ENCODE measurements at regions not wholly inside any gene's neighbourhood (a gene's known extent, or its start where the extent isn't known, plus 50 kb on each side); places are given as distances from the start of the nearest gene placed in this dataset.

GRCh38 chr7:88095-88926, 104.1 kb upstream of the FAM20C start:
- no peaks in the 10 kb centered on the region for H3K27me3 ChIP-seq (ENCODE audit: insufficient read depth, low read length)
- ChIA-PET CTCF (ENCODE audit: partially characterized antibody) (no interaction called here), POLR2A (ENCODE audit: partially characterized antibody) (no interaction called here)
- no peak for DNase-seq
- H3K9me3 ChIP-seq (ENCODE audit: control insufficient read depth in 1 of 2, low read length in 2 of 2): no peaks in the 10 kb centered on the region
- peaks cover 4 to 8% (median 5%) of the 10 kb centered on the region in 4 donors for H3K4me1 Mint-ChIP-seq
- no peak overlapping the region for H3K27ac ChIP-seq (ENCODE audit: low read depth, low read length)
- H3K9me3 Mint-ChIP-seq: no peaks in the 10 kb centered on the region
- peaks cover 5% of the 10 kb centered on the region in 2 donors for H3K27me3 Mint-ChIP-seq
- H3K4me3 ChIP-seq (ENCODE audit: low read length in 2 of 2): no peak overlapping the region
- no peak overlapping the region for H3K4me3 Mint-ChIP-seq
- no peaks in the 10 kb centered on the region for H3K36me3 ChIP-seq (ENCODE audit: insufficient read depth, low read length)
- peak overlapping the region in 1 of 7 donors; percentile 27 for H3K27ac Mint-ChIP-seq
- intact Hi-C loops (cut with micrococcal nuclease): no loop called here
- no peaks in the 10 kb centered on the region for H3K4me1 ChIP-seq (ENCODE audit: insufficient read depth, low read length)
- H3K36me3 Mint-ChIP-seq: no peaks in the 10 kb centered on the region

- Histone ChIP-seq H3K27me3 (ENCODE audit: insufficient read depth, low read length) (no peaks in the 10 kb centered on the region), H3K9me3 (ENCODE audit: control insufficient read depth in 1 of 2, low read length in 2 of 2) (no peaks in the 10 kb centered on the region), H3K4me3 (ENCODE audit: low read length in 2 of 2) (no peak overlapping the region), H3K36me3 (ENCODE audit: insufficient read depth, low read length) (no peaks in the 10 kb centered on the region), H3K27ac (ENCODE audit: low read depth, low read length) (no peak overlapping the region), H3K4me1 (ENCODE audit: insufficient read depth, low read length) (no peaks in the 10 kb centered on the region)
- Mint-ChIP-seq H3K36me3 (no peaks in the 10 kb centered on the region), H3K4me3 (no peak overlapping the region), H3K27ac (peak overlapping the region in 2 of 7 donors; percentile 27 to 42), H3K27me3 (peaks cover 5 to 6% of the 10 kb centered on the region in 2 donors), H3K4me1 (peaks cover 4 to 8% (median 5%) of the 10 kb centered on the region in 4 donors), H3K9me3 (no peaks in the 10 kb centered on the region)
- intact Hi-C loops (cut with micrococcal nuclease): no loop called here
- ChIA-PET CTCF (ENCODE audit: partially characterized antibody) (no interaction called here), POLR2A (ENCODE audit: partially characterized antibody) (no interaction called here)
- no peak for DNase-seq
Observed at GRCh38 chr7:88927-89231, 103.5 kb upstream of the FAM20C start.

GRCh38 chr7:89232-90019, 102.9 kb upstream of the FAM20C start:
- Histone ChIP-seq H3K4me1 (ENCODE audit: insufficient read depth, low read length) (no peaks in the 10 kb centered on the region), H3K9me3 (ENCODE audit: control insufficient read depth in 1 of 2, low read length in 2 of 2) (no peaks in the 10 kb centered on the region), H3K4me3 (ENCODE audit: low read length in 2 of 2) (no peak overlapping the region), H3K27ac (ENCODE audit: low read depth, low read length) (no peak overlapping the region), H3K27me3 (ENCODE audit: insufficient read depth, low read length) (no peaks in the 10 kb centered on the region), H3K36me3 (ENCODE audit: insufficient read depth, low read length) (no peaks in the 10 kb centered on the region)
- ChIA-PET CTCF (ENCODE audit: partially characterized antibody) (no interaction called here), POLR2A (ENCODE audit: partially characterized antibody) (no interaction called here)
- intact Hi-C loops (cut with micrococcal nuclease): no loop called here
- H3K9me3 Mint-ChIP-seq: no peaks in the 10 kb centered on the region
- H3K27ac Mint-ChIP-seq: no peak overlapping the region
- peaks cover 4 to 8% (median 5%) of the 10 kb centered on the region in 4 donors for H3K4me1 Mint-ChIP-seq
- H3K27me3 Mint-ChIP-seq: peaks cover 5 to 9% of the 10 kb centered on the region in 2 donors
- DNase-seq: no peak
- no peak overlapping the region for H3K4me3 Mint-ChIP-seq
- H3K36me3 Mint-ChIP-seq: no peaks in the 10 kb centered on the region

- Mint-ChIP-seq H3K9me3 (no peaks in the 10 kb centered on the region), H3K27ac (no peak overlapping the region), H3K4me3 (no peak overlapping the region), H3K27me3 (peaks cover 6 to 14% of the 10 kb centered on the region in 2 donors), H3K36me3 (no peaks in the 10 kb centered on the region), H3K4me1 (peaks cover 4 to 8% (median 5%) of the 10 kb centered on the region in 4 donors)
- Histone ChIP-seq H3K27me3 (ENCODE audit: insufficient read depth, low read length) (no peaks in the 10 kb centered on the region), H3K4me1 (ENCODE audit: insufficient read depth, low read length) (no peaks in the 10 kb centered on the region), H3K4me3 (ENCODE audit: low read length in 2 of 2) (no peak overlapping the region), H3K36me3 (ENCODE audit: insufficient read depth, low read length) (no peaks in the 10 kb centered on the region), H3K9me3 (ENCODE audit: control insufficient read depth in 1 of 2, low read length in 2 of 2) (no peaks in the 10 kb centered on the region), H3K27ac (ENCODE audit: low read depth, low read length) (no peak overlapping the region)
- intact Hi-C loops (cut with micrococcal nuclease): no loop called here
- DNase-seq: no peak
- ChIA-PET POLR2A (ENCODE audit: partially characterized antibody) (no interaction called here), CTCF (ENCODE audit: partially characterized antibody) (no interaction called here)
Observed at GRCh38 chr7:90111-91063, 102.0 kb upstream of the FAM20C start.

- no peaks in the 10 kb centered on the region for H3K9me3 ChIP-seq (ENCODE audit: control insufficient read depth in 1 of 2, low read length in 2 of 2)
- H3K27ac Mint-ChIP-seq: no peak overlapping the region
- intact Hi-C loops (cut with micrococcal nuclease): no loop called here
- peaks cover 4 to 8% (median 5%) of the 10 kb centered on the region in 4 donors for H3K4me1 Mint-ChIP-seq
- CTCF ChIA-PET (ENCODE audit: partially characterized antibody): no interaction called here
- DNase-seq: no peak
- H3K4me3 Mint-ChIP-seq: no peak overlapping the region
- no peaks in the 10 kb centered on the region for H3K36me3 Mint-ChIP-seq
- no peak overlapping the region for H3K27ac ChIP-seq (ENCODE audit: low read depth, low read length)
- no peaks in the 10 kb centered on the region for H3K36me3 ChIP-seq (ENCODE audit: insufficient read depth, low read length)
- no peaks in the 10 kb centered on the region for H3K4me1 ChIP-seq (ENCODE audit: insufficient read depth, low read length)
- peaks cover 0 to 3% (median 0%) of the 10 kb centered on the region in 8 donors for H3K9me3 Mint-ChIP-seq
- H3K4me3 ChIP-seq (ENCODE audit: low read length in 2 of 2): no peak overlapping the region
- no peaks in the 10 kb centered on the region for H3K27me3 ChIP-seq (ENCODE audit: insufficient read depth, low read length)
- POLR2A ChIA-PET (ENCODE audit: partially characterized antibody): no interaction called here
- H3K27me3 Mint-ChIP-seq: peaks cover 8 to 14% of the 10 kb centered on the region in 2 donors
Observed at GRCh38 chr7:91396-92175, 100.8 kb upstream of the FAM20C start.

- Histone ChIP-seq H3K27me3 (ENCODE audit: insufficient read depth, low read length) (no peaks in the 10 kb centered on the region), H3K27ac (ENCODE audit: low read depth, low read length) (no peak overlapping the region), H3K36me3 (ENCODE audit: insufficient read depth, low read length) (no peaks in the 10 kb centered on the region), H3K4me3 (ENCODE audit: low read length in 2 of 2) (no peak overlapping the region), H3K4me1 (ENCODE audit: insufficient read depth, low read length) (no peaks in the 10 kb centered on the region), H3K9me3 (ENCODE audit: control insufficient read depth in 1 of 2, low read length in 2 of 2) (no peaks in the 10 kb centered on the region)
- H3K27me3 Mint-ChIP-seq: peaks cover 8 to 14% of the 10 kb centered on the region in 2 donors
- no peak for DNase-seq
- POLR2A ChIA-PET (ENCODE audit: partially characterized antibody): no interaction called here
- peaks cover 4 to 8% (median 5%) of the 10 kb centered on the region in 4 donors for H3K4me1 Mint-ChIP-seq
- intact Hi-C loops (cut with micrococcal nuclease): no loop called here
- no peak overlapping the region for H3K27ac Mint-ChIP-seq
- peaks cover 0 to 10% (median under 1%) of the 10 kb centered on the region in 8 donors for H3K9me3 Mint-ChIP-seq
- CTCF ChIA-PET (ENCODE audit: partially characterized antibody): no interaction called here
- no peaks in the 10 kb centered on the region for H3K36me3 Mint-ChIP-seq
- no peak overlapping the region for H3K4me3 Mint-ChIP-seq
Observed at GRCh38 chr7:92231-92674, 100.1 kb upstream of the FAM20C start.

Measured in CD4-positive, alpha-beta memory T cell (primary cell).